C4-2B (cell line): ENCODE measurements at regions not wholly inside any gene's neighbourhood (a gene's known extent, or its start where the extent isn't known, plus 50 kb on each side); places are given as distances from the start of the nearest gene placed in this dataset.

Experiments
- CTCF ChIP-seq: fragments of 450-650 bp; conservative IDR thresholded peaks from 2 replicates; pipeline ENCODE4 v1.5.1; 2017; ENCODE audit warnings: mild to moderate bottlenecking
- ZFX ChIP-seq: fragments of 450-650 bp; IDR thresholded peaks from 2 replicates; pipeline ENCODE4 v1.6.1; 2017

- no peak for TF ChIP-seq CTCF
- no peak for TF ChIP-seq ZFX
Observed at GRCh38 chr22:49468487-49469198, 359.0 kb downstream of the BRD1 start.
